ENCODE measurements at regions not wholly inside any gene's neighbourhood (a gene's known extent, or its start where the extent isn't known, plus 50 kb on each side); places are given as distances from the start of the nearest gene placed in this dataset.

GRCh38 chr3:78148986-78149717 lies 1109.3 kb downstream of the ROBO2 start:
- DNase-seq (ENCODE audit: extremely low read depth, low read depth): no peak
- no peak for TF ChIP-seq CTCF (IDR thresholded peaks at IDR 0.05; ENCODE audit: low read depth, low read length)

- DNase-seq (ENCODE audit: extremely low read depth, low read depth): no peak
- no peak for TF ChIP-seq CTCF (IDR thresholded peaks at IDR 0.05; ENCODE audit: low read depth, low read length)
Measured at GRCh38 chr3:78153973-78154372, 1114.1 kb downstream of the ROBO2 start.

DNA sequence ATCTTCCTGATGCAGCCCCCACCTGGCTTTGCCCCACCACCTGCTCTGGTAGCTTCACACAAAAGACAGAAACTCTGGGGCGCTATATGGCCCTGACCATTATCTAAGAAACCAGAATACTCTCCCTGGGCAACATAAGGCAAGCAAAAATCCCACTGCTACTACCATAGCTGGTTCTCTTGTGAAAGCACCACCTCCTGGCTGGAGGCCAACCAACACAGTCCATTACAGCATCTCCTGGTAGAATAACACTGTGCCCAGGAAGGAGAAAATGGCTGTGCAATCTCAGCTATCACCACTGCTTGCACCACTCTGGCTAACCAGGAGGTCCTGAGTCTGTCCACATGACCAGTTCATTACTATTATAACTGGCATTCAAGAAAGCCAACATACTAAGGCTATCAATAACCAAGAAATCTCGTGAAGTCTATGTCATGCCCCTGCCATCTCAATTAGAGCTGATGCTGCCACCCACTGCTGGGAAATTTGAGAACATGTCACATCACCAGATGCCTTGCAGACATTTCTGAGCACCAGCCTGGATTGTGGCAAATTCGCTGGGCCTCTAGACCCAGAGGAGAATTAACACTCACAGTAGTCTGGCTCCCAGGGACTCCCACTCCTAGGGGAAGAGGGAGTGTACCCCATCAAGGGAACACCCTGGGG lies 1114.8 kb downstream of the ROBO2 start:
- no peak for TF ChIP-seq CTCF (IDR thresholded peaks at IDR 0.05; ENCODE audit: low read depth, low read length)
- DNase-seq (ENCODE audit: extremely low read depth, low read depth): no peak

DNA sequence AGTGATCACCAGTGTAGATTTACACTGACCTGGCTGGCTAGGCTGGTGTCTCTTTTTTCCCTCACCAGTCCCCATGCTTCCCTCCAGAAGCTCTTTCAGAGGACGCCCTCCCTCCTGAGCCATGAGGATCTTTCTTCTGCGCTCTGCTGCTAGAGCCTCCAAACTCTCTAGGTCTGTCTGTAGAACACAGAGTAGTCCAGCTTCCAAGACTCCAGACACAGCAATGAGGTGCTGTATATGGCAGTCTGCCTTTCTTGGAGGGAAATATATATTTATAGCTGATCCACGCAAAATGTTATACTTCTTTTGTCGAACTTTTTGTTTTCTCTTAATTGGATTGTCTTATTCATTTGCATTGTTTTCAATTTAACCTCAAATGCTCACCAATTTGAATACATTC lies 1121.8 kb downstream of the ROBO2 start:
- no peak for TF ChIP-seq CTCF (IDR thresholded peaks at IDR 0.05; ENCODE audit: low read depth, low read length)
- DNase-seq (ENCODE audit: extremely low read depth, low read depth): no peak

- no peak for DNase-seq (ENCODE audit: extremely low read depth, low read depth)
- TF ChIP-seq CTCF (IDR thresholded peaks at IDR 0.05; ENCODE audit: low read depth, low read length): no peak
Measured at GRCh38 chr3:78163379-78163778, 1123.5 kb downstream of the ROBO2 start.

DNA sequence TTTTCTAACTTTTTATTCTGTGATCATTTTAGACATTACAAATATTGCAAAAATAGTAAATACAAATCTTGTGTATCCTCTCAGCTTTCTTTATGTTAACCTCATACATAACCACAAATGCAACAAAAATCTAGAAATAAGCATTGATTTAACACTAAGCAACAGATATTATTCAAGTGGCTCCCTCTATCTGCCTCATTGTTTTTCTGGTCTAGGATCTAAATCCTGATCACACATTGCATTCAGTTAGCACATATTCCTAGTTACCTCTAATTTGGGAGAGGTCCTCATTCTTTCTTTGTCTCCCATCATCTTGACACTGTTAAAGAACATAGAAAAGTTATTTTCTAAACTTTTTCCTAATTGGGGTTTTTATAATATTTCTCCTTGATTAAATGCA lies 1126.0 kb downstream of the ROBO2 start:
- no peak for DNase-seq (ENCODE audit: extremely low read depth, low read depth)
- peak; percentile 36 for TF ChIP-seq CTCF (IDR thresholded peaks at IDR 0.05; ENCODE audit: low read depth, low read length)

DNA sequence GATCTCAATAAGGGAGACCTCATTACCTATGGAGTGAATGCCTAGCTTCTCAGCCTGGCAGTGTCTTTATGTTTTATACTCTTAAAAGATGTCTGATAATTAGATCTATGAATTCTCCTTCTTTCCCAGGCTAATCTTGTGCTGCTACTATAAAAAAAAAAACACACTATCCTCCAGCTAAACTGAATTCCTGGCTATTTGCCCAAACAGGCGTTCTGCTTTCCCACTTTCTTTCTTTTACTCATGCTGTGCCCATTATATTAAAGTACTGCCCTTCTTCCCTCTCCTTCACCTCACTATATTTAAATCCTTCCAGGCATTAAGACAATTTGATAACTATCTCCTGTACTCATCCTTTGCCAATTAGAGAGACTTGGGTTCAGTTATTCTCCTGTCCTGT lies 1134.9 kb downstream of the ROBO2 start:
- no peak for DNase-seq (ENCODE audit: extremely low read depth, low read depth)
- TF ChIP-seq CTCF (IDR thresholded peaks at IDR 0.05; ENCODE audit: low read depth, low read length): no peak
